ENCODE measurements at regions not wholly inside any gene's neighbourhood (a gene's known extent, or its start where the extent isn't known, plus 50 kb on each side); places are given as distances from the start of the nearest gene placed in this dataset.

GRCh38 chr6:21715180-21715579 lies 121.6 kb downstream of the SOX4 start:
- Histone ChIP-seq H3K4me3 (ENCODE audit: low read depth in 1 of 3, low read length in 3 of 3) (no peak overlapping the region), H3K27me3 (ENCODE audit: control insufficient read depth in 4 of 4, insufficient read depth in 4 of 4, low read length in 3 of 4) (no peaks in the 10 kb centered on the region), H3K36me3 (ENCODE audit: control insufficient read depth in 4 of 4, insufficient read depth in 3 of 4, low read depth in 1 of 4, low read length in 3 of 4) (no peaks in the 10 kb centered on the region), H3K9me3 (ENCODE audit: control insufficient read depth in 4 of 4, low read length in 3 of 4) (no peaks in the 10 kb centered on the region), H3K4me1 (ENCODE audit: control insufficient read depth in 4 of 4, insufficient read depth in 4 of 4, low read length in 3 of 4) (no peaks in the 10 kb centered on the region), H3K27ac (ENCODE audit: low read depth in 1 of 2, low read length in 2 of 2) (no peak overlapping the region), H3K9ac (ENCODE audit: low read depth in 1 of 2, low read length in 2 of 2) (no peak overlapping the region)
- DNase-seq (ENCODE audit: low spot score) = no peak
- TF ChIP-seq REST (IDR thresholded peaks at IDR 0.05) (no peak), HNF4A (conservative IDR thresholded peaks at IDR 0.05) (no peak)
- WGBS = 92% methylated on average over 5 of the region's 5 CpGs

- no peaks in the 10 kb centered on the region for H3K4me1 ChIP-seq (ENCODE audit: control insufficient read depth in 4 of 4, insufficient read depth in 4 of 4, low read length in 3 of 4)
- TF ChIP-seq HNF4A (conservative IDR thresholded peaks at IDR 0.05) (no peak), SP1 (IDR thresholded peaks at IDR 0.05) (no peak), MAX (IDR thresholded peaks at IDR 0.05) (no peak), ZBTB33 (IDR thresholded peaks at IDR 0.05) (no peak), GABPA (IDR thresholded peaks at IDR 0.05 in 1 of 2, conservative IDR thresholded peaks at IDR 0.05 in 1 of 2) (no peak), FOXA2 (IDR thresholded peaks at IDR 0.05) (no peak), RXRA (IDR thresholded peaks at IDR 0.05) (no peak), RAD21 (IDR thresholded peaks at IDR 0.05) (no peak), YY1 (IDR thresholded peaks at IDR 0.05) (no peak), HNF4G (IDR thresholded peaks at IDR 0.05) (no peak), NR2F2 (IDR thresholded peaks at IDR 0.05) (no peak), ATF3 (IDR thresholded peaks at IDR 0.05) (no peak), REST (IDR thresholded peaks at IDR 0.05) (no peak)
- WGBS = 37% methylated on average over 12 of the region's 12 CpGs
- no peak overlapping the region for H3K9ac ChIP-seq (ENCODE audit: low read depth in 1 of 2, low read length in 2 of 2)
- no peak overlapping the region for H3K4me3 ChIP-seq (ENCODE audit: low read depth in 1 of 3, low read length in 3 of 3)
- H3K27ac ChIP-seq (ENCODE audit: low read depth in 1 of 2, low read length in 2 of 2) = no peak overlapping the region
- no peaks in the 10 kb centered on the region for H3K27me3 ChIP-seq (ENCODE audit: control insufficient read depth in 4 of 4, insufficient read depth in 4 of 4, low read length in 3 of 4)
- H3K9me3 ChIP-seq (ENCODE audit: control insufficient read depth in 4 of 4, low read length in 3 of 4) = no peaks in the 10 kb centered on the region
- no peak for DNase-seq (ENCODE audit: low spot score)
- H3K36me3 ChIP-seq (ENCODE audit: control insufficient read depth in 4 of 4, insufficient read depth in 3 of 4, low read depth in 1 of 4, low read length in 3 of 4) = no peaks in the 10 kb centered on the region
Observed at GRCh38 chr6:21722510-21722909, 129.0 kb downstream of the SOX4 start.
